ENCODE measurements at regions not wholly inside any gene's neighbourhood (a gene's known extent, or its start where the extent isn't known, plus 50 kb on each side); places are given as distances from the start of the nearest gene placed in this dataset.
A peak's percentile ranks its signal among the peaks of the same experiment; 100 is the strongest.
"Not testable (repeated sequence)": the region's sequence is repeated elsewhere in the genome, so short reads cannot be mapped to it uniquely, and the experiment has no call there.

GRCh38 chr1:149692804-149693539 is 89.5 kb upstream of the FCGR1A start:
- H3K23me2 ChIP-seq (ENCODE audit: low read depth, low read length); H4K20me1 ChIP-seq (replicated peaks in 1 of 2; ENCODE audit: control insufficient read depth in 1 of 2, insufficient read depth in 2 of 2, low read length in 2 of 2); H2BK20ac ChIP-seq (ENCODE audit: low read length); POLR2A ChIA-PET (ENCODE audit: partially characterized antibody); H3K9me3 ChIP-seq (ENCODE audit: insufficient read depth in 2 of 2, low read depth in 1 of 2, low read length in 1 of 2); H3K79me2 ChIP-seq (ENCODE audit: control insufficient read depth in 1 of 2, insufficient read depth in 2 of 2, low read length in 2 of 2); H3K23ac ChIP-seq (ENCODE audit: insufficient read length); H2BK12ac ChIP-seq (ENCODE audit: low read depth, low read length); H3K36me3 ChIP-seq (ENCODE audit: control insufficient read depth in 2 of 4, insufficient read depth in 4 of 4, low read length in 3 of 4); H3K4me1 ChIP-seq (replicated peaks in 1 of 4; ENCODE audit: control insufficient read depth in 3 of 4, insufficient read depth in 4 of 4, low read length in 3 of 4); H2BK15ac ChIP-seq (ENCODE audit: low read length); CTCF ChIA-PET (ENCODE audit: partially characterized antibody); H2AFZ ChIP-seq (ENCODE audit: low read length); H3K14ac ChIP-seq (ENCODE audit: insufficient read length); H2BK5ac ChIP-seq (ENCODE audit: low read depth, low read length); H3K27me3 ChIP-seq (replicated peaks in 1 of 4; ENCODE audit: control insufficient read depth in 3 of 4, extremely low read depth in 1 of 4, insufficient read depth in 3 of 4, low read length in 3 of 4); H3K4ac ChIP-seq (replicated peaks; ENCODE audit: insufficient read length, low read depth, low read length); H4K91ac ChIP-seq (replicated peaks; ENCODE audit: insufficient read length, low read length); H4K5ac ChIP-seq (ENCODE audit: insufficient read length, low read depth, low read length); H3K4me2 ChIP-seq (ENCODE audit: insufficient read depth in 1 of 2, low read depth in 2 of 2, low read length in 2 of 2); H3K27ac ChIP-seq (ENCODE audit: low read depth, low read length); H3K18ac ChIP-seq (ENCODE audit: extremely low read depth, low read length); DNase-seq (ENCODE audit: low read depth in 1 of 2, low spot score in 2 of 2); H3K4me3 ChIP-seq (ENCODE audit: extremely low read depth in 1 of 4, insufficient read depth in 2 of 4, low read depth in 3 of 4, low read length in 4 of 4); H4K8ac ChIP-seq (ENCODE audit: extremely low read depth, insufficient read depth, low read length); H3K56ac ChIP-seq (replicated peaks; ENCODE audit: insufficient read length, low read depth, low read length); H2AK5ac ChIP-seq (ENCODE audit: low read depth, low read length); FAIRE-seq; H3K9ac ChIP-seq (replicated peaks in 1 of 4; ENCODE audit: extremely low read depth in 1 of 4, low read depth in 3 of 4, low read length in 3 of 4); H2BK120ac ChIP-seq (replicated peaks; ENCODE audit: low read depth, low read length); H3K79me1 ChIP-seq (ENCODE audit: low read depth, low read length): not testable (repeated sequence)
- TF ChIP-seq TBP (IDR thresholded peaks at IDR 0.05; ENCODE audit: low read depth, low read length), result peak; percentile 83
- WGBS, 2 experiments (ENCODE audit: extremely low coverage in 1 of 2, insufficient coverage in 1 of 2, insufficient read length in 1 of 2, insufficient replicate concordance in 2 of 2, low coverage in 1 of 2, low lambda C conversion rate in 2 of 2, missing lambda C conversion rate in 1 of 2), result 96% methylated on average over 6 of the region's 17 CpGs; no CpG with 5 or more reads in 1 of the 2 experiments

GRCh38 chr1:149695066-149695465 is 87.4 kb upstream of the FCGR1A start:
- H3K23me2 ChIP-seq (ENCODE audit: low read depth, low read length); H3K56ac ChIP-seq (replicated peaks; ENCODE audit: insufficient read length, low read depth, low read length); H2BK20ac ChIP-seq (ENCODE audit: low read length); H3K23ac ChIP-seq (ENCODE audit: insufficient read length); H4K5ac ChIP-seq (ENCODE audit: insufficient read length, low read depth, low read length); H3K36me3 ChIP-seq (ENCODE audit: control insufficient read depth in 2 of 4, insufficient read depth in 4 of 4, low read length in 3 of 4); H3K14ac ChIP-seq (ENCODE audit: insufficient read length); CTCF ChIA-PET (ENCODE audit: partially characterized antibody); POLR2A ChIA-PET (ENCODE audit: partially characterized antibody); H3K18ac ChIP-seq (ENCODE audit: extremely low read depth, low read length); H3K79me2 ChIP-seq (ENCODE audit: control insufficient read depth in 1 of 2, insufficient read depth in 2 of 2, low read length in 2 of 2); H3K9ac ChIP-seq (replicated peaks in 1 of 4; ENCODE audit: extremely low read depth in 1 of 4, low read depth in 3 of 4, low read length in 3 of 4); H3K4me3 ChIP-seq (ENCODE audit: extremely low read depth in 1 of 4, insufficient read depth in 2 of 4, low read depth in 3 of 4, low read length in 4 of 4); DNase-seq (ENCODE audit: low read depth in 1 of 2, low spot score in 2 of 2); H3K4ac ChIP-seq (replicated peaks; ENCODE audit: insufficient read length, low read depth, low read length); H2BK12ac ChIP-seq (ENCODE audit: low read depth, low read length); H2AK5ac ChIP-seq (ENCODE audit: low read depth, low read length); H3K79me1 ChIP-seq (ENCODE audit: low read depth, low read length); H2AFZ ChIP-seq (ENCODE audit: low read length); H4K91ac ChIP-seq (replicated peaks; ENCODE audit: insufficient read length, low read length); H4K20me1 ChIP-seq (replicated peaks in 1 of 2; ENCODE audit: control insufficient read depth in 1 of 2, insufficient read depth in 2 of 2, low read length in 2 of 2); FAIRE-seq; H2BK15ac ChIP-seq (ENCODE audit: low read length); H3K27ac ChIP-seq (ENCODE audit: low read depth, low read length); H3K27me3 ChIP-seq (replicated peaks in 1 of 4; ENCODE audit: control insufficient read depth in 3 of 4, extremely low read depth in 1 of 4, insufficient read depth in 3 of 4, low read length in 3 of 4); H3K9me3 ChIP-seq (ENCODE audit: insufficient read depth in 2 of 2, low read depth in 1 of 2, low read length in 1 of 2); H2BK120ac ChIP-seq (replicated peaks; ENCODE audit: low read depth, low read length); H3K4me2 ChIP-seq (ENCODE audit: insufficient read depth in 1 of 2, low read depth in 2 of 2, low read length in 2 of 2); H2BK5ac ChIP-seq (ENCODE audit: low read depth, low read length); H4K8ac ChIP-seq (ENCODE audit: extremely low read depth, insufficient read depth, low read length); H3K4me1 ChIP-seq (replicated peaks in 1 of 4; ENCODE audit: control insufficient read depth in 3 of 4, insufficient read depth in 4 of 4, low read length in 3 of 4): not testable (repeated sequence)
- 100% methylated on average over 2 of the region's 3 CpGs; no CpG with 5 or more reads in 1 of the 2 experiments for WGBS, 2 experiments (ENCODE audit: extremely low coverage in 1 of 2, insufficient coverage in 1 of 2, insufficient read length in 1 of 2, insufficient replicate concordance in 2 of 2, low coverage in 1 of 2, low lambda C conversion rate in 2 of 2, missing lambda C conversion rate in 1 of 2)
